IPS DF 4.7 (cell line): ENCODE measurements at regions not wholly inside any gene's neighbourhood (a gene's known extent, or its start where the extent isn't known, plus 50 kb on each side); places are given as distances from the start of the nearest gene placed in this dataset.
A peak's percentile ranks its signal among the peaks of the same experiment; 100 is the strongest.

Experiments
- DNase-seq: peaks from one replicate; pipeline ENCODE4 v3.0.0-alpha.2; 2013; ENCODE audit warnings: low spot score; ENCODE audit errors: extremely low read depth

DNA sequence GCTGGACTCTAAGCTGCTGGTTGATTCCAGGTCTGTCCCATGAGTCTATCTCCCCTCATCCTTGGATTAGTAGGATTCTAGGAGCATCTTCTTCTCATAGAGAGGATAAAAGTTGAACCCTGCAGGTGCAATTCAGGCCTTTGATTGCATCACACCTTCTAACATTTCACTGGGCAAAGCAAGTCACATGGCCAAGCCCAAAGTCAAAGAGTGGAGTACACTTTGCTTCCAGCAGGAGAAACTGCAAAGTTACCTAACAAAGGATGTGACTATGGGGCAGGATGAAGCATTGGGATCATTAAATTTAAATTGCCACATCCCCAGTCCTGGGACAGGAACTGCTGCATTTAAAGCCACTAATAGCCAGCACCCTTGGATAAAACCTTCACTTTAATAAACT is 51.0 kb upstream of the EGFLAM start:
- DNase-seq: no peak

DNA sequence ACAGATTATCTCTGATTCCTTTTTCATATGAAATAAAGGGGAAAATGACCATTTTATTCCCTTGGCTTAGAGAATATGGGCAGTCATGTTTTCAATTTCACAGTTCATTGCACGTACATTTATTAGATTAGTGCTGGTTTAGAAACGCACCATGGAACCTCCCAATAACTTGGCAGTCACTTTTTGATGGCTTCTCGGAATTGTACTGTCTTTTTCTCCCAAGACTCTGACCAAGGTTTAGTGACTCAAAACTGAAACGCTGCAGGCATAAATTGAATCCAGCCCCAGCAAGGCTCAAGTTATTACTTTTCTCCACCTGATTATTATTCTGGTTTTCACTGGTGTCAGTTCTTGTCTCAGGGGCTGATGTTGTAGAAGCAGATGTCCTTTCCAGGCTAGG is 55.6 kb upstream of the EGFLAM start:
- DNase-seq: no peak

DNA sequence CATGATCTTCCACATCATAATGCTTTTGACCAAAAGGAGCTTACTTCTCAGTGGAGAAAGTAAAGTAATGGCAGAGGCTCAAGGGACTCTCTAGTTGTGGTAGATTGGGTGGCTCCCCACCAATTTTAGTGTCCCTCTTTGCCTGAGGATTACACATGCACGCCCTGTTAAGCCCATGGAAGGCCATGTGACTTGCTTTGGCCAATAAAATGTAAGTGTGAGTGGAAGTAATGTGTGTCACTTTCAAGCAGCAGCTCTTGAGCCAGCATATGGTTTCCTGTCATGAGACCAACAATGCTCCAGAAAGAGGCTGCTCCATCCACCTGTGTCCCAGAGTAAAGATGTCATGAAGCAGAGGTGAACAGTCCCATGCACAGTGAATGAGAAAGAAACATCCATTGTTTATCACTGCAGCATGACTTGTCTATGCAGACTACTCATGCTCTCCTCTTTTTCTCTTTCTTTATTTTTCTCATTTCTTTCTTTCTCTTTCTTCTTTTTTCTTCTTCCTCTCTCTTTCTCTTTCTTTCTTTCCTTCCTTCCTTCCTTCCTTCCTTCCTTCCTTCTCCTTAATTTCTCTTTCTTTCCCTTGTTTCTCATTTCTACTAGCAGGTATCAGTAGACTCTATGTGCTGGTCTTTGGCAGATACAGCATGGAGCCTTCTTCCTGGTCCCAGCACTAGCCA is 57.3 kb upstream of the EGFLAM start:
- DNase-seq: no peak

DNA sequence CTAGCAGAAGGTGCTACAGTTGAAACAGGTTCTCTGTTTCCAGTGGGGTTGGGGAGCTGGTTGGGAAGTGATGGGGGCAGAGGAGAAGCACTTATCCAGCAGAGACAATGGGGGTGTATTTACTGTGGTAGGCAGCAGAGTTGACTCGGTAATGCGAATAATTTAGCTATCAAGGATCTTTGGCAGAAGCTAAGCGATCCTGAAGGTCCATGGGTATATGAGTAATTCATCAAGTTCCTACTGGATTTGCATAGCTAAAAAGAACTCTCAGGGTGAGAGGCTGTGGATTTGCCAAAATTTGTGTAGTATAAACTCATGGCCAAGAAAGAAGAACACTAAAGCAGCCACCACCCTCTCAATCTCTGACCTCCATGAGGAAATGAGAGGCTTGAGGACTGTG is 61.2 kb upstream of the EGFLAM start:
- DNase-seq: no peak

DNA sequence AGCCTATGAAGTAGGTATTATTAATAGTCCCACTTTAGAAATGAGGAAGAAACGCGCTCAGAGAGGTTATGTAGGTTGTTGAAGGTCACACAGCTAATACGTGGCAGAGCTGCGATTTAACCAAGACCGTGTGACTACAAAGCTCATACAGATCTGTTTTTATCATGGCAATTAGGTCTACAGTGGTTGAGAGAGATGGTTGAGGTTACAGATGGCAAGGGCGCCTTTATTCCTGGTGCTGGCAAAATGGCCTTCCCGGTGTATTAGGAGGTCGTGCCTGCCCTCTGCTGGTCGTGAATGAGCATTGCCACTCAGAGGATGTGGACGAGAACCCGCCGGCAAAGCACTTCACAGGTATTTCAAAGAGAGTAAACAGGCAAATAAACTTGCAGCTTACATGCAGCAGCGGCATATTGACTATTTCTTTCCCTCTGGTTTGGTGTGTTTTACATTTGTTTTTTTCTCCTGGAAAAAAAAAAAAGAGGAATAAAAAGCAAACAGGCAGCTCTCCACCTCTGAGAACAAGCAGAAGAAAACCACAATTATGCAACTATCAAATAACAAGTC is 65.3 kb upstream of the EGFLAM start:
- DNase-seq: peak; percentile 56

DNA sequence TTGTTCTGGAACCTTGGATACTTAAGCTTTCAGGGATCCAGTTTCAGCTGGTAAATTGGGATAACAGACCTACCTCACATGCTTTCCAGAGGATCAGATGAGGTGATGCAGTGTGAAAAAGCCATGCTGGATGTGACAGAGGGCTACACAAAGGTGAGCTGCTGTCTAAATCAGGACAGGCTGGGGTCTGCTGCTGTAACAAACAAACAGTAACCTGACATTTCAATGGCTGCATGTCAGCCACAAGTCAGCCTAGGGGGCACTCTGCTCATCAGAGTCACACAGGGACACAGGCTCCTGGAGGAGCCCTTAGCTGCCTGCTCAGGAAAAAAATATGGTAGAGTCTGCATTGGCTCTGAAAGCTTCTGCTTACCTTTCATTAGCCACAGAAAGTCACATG is 66.7 kb upstream of the EGFLAM start:
- DNase-seq: no peak

DNA sequence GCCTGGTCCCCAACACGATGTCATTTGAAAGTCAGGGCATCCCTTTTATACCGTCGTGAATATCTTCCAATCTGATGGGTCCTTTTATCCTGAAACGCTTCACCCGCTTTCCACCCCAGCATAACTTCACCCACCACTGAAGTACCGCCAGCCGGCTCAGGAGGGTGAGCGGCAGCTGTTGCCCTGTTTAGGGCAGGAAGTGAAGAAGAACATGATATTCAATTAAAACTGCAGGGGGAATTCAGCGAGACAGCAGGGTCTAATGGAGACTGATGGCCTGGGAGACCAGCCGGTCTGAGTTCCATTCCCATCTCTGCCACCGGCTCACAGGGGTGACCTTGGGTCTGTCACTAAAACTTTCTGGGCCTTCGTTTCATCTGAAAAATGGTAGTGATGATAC is 68.2 kb upstream of the EGFLAM start:
- DNase-seq: no peak

DNA sequence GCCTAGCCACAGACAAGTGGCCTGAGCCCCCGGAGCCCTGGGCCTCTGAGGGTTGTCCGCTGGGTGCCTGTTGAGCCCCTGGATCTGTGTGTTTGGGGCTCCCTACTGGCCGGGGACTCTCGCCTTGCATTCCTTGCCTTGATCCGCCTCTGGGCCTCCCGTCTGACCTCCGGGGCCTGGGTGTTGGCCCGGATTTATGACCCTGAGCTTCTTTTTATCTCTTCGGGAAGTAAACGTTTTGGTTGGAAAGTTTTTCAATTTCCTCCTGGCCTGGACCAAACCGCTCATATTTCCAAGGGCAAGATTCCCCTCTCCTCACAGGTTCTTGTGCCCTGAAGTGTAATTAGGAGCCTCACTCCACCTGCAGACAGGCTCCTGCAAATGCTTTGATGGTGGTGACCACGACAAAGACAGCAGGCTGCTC is 69.3 kb upstream of the EGFLAM start:
- DNase-seq: no peak

DNA sequence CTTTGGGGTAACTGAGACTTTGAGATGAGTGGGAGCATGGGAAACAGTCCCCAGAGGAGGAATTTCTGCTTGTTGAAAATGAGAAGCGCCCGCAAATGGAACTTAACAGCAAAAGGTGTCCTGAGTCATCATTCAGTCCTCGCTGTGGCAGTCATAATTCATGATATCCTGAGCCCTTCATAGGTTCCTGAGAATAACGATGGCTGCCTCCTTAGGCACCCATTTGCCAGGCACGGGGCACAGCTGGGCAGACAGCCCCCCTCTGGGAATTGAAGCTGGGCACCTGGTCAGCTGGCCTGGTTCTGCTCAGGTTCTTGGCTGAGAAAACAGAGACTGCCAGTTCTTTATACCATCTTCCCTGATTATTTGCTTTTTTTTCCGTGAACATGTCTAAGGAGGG is 69.8 kb upstream of the EGFLAM start:
- DNase-seq: no peak

DNA sequence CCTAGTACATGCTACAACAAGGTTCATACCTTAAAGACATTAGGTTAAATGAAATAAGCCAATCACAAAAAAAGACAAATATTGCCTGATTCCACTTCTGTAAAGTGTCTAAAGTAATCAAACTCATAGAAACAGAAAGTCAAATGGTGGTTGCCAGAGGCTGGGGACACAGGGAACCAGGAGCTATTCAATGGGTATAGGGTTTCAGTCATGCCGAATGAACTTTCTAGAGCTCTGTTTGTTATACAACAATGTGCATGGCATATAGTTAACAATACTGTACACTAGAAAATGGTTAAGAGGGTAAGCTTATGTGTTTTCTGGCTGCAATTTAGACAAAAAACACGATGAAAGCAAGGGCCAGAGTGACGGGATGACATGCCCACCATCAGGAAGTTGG is 70.8 kb upstream of the EGFLAM start:
- no peak for DNase-seq

DNA sequence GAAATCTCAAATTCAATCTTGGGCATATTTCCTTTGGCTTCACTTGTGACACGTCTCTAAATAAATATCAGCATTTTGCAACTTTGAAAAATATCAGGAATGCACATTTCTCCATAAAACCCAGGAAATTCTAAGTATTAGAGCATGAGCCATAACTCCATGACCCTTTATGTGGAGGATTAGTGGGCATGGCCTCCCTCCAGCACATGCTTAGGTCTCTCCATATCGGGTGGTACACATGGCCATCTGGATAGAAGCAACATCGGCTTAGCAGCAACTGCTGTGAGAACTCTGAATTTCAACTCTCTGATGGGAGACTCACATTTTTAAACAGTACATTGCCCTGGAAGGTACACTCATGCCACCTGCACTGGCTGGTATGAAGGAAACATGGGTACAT is 73.7 kb upstream of the EGFLAM start:
- no peak for DNase-seq

DNA sequence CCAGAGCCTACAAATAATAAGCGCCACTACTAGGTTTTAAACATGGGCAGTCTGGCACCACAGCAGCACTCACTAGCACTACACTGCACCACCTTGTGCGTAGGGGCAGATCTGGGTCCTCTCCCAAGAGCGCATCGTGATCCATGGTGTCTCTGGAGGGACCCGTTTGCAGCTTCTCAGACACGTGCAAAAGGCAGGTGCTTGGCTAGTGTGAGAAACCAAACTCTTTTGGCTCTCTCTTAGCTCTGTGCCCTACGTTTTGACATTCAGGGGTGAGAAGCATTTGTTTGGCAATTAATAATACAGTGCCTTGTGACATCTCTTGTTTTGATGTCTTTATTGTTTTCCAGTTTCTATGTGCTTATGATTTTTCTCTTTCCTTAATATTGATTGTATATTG is 75.4 kb upstream of the EGFLAM start:
- DNase-seq: no peak

DNA sequence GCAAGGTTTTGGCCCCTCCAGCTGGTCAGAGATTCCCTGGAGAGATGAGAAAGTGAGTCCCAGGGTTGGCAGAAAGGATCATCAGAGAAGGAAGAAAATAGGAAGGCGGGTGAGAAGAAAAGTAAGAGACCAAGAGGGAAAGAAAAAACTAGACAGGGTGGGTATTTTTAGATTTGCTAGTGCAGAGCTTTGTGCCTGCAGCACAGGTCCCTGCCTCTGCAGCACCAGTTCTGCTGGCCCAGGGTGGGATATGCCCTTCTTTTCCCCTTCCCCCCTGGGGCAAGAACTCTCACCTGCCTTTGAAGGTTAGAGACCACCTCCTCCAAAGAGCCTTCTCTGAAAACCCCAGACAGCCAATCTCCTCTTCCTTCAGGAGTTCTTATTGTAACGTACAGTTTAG is 90.3 kb upstream of the EGFLAM start:
- no peak for DNase-seq

DNA sequence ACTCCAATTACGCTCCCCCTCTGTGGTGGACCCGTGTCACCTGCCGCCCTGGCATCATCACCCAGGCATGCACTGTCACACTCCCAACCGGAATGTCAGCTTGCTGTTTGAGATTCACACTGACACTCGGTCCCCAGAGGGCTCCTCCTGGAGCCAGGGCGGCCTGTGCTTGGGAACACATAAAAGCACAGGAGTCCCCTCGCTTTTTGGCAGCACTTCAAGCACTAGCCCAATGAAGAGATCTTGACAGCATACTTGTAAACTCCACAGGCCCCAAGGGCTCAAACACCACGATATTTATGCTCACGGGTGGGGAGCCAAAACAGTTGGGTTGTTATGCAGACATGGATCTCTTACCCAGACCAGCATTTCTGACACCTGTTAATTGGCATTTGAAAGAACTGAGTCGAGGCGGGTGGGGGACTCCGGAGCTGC is 90.8 kb upstream of the EGFLAM start:
- no peak for DNase-seq

DNA sequence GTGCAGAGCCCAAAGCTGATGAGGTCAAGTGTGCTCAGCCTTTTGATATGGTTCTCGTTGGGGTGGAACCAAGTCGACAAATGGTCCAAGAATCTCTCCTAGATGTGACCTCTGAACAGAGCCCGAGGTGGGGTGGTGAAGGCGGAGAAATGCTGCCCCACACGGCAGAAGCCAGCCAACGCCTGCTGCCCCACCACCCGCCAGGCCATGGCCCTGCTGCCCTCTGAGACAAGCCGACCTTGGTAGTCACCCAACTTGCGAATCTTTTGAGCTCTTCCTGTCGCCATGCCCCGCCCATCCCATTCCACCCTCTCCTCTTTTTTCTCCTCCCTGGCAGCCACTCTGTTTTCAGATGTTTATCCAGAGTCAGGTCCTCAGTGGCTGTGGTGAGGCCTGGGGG is 91.5 kb upstream of the EGFLAM start:
- DNase-seq: no peak

DNA sequence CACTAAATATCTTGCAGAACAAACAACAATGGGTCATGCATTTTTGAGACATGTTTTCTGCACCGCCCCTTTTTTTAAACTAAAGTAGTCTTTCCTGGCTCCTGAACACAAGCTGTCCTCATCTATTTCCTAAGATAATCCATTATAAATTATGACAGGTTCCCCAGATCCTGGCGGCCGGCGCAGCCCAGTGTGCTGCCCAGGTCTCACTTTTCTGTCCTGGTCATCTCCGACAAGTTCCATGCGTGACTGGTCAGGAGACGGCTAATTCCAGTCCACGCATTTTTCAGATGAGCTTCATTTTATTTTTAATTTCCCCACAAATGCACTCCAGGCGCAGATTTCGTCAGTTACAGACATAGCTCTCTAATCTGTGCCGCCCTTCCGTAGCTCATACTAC is 92.9 kb upstream of the EGFLAM start:
- DNase-seq: no peak

DNA sequence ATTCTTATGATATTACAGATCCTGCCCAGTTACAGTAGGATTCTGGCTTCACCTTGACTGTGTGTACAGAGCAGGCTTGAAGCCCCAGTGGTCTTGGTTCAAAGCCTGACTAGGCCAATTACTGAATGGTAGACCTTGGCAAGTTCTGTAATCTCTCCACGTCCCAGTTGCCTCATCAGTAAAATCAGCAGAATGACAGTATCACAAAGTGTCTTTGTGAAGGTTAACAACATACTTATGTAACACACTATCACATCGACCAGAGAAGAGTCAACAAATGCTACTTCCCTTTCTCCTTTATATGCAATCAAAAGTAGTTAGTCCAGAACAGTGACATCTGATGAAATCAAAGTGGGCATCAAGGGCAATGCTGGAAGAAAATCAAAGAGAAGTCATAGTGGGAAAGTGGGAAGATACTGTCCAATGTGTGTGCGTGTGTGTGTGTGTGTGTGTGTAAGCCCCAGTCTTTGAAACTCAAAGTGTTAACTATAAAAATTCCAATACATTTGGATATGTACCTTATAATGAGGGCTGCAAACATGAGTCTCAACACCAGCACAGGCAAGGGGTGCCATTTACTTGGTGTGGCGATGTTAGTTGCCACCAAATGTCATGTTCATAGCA is 93.5 kb upstream of the EGFLAM start:
- DNase-seq: no peak

DNA sequence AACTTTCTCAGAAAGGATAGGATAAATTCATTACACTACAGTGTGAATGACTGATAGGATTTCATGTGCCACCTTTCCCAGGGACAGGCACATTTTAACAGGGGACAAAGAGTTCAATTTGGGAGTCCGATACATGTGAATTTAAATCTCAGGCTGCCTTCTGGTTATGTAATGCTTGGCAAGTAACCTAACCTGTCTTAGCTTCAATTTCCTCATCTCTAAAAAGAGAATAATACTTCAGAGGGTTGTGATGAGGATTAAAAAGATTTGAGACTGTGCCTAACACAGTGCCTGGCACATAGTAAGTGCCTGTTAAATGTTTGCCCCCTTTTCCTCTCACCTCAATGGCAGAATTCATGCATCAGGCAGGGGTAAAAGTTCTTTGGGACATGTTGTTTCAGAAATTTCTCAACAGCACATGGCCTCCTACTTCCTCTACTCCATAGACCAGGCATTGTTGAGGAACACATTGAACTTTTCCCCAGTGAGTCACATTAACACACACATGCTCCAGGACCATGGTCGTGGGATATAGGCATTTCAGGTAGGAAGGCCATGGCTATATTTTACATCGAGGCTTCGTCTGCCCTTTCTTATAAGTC is 94.6 kb upstream of the EGFLAM start:
- no peak for DNase-seq

DNA sequence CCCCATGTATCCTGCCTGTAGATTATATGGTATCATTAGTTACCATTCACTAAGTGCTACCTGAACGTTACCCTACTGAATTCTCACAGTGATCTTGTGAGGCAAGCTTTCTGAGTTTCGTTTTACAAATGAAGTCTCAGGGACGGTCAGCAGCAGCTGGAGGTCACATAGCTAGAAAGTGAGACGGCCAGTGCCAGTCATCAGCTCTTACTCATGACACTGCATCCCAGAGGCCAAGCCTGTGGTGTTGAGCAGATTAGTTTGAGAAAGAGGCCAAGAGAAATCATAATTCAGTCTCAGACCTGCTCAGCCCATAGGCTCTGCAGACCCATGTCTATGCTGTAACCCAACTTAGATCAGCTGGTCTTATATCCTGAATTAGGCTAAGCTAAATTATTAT is 95.7 kb upstream of the EGFLAM start:
- no peak for DNase-seq

DNA sequence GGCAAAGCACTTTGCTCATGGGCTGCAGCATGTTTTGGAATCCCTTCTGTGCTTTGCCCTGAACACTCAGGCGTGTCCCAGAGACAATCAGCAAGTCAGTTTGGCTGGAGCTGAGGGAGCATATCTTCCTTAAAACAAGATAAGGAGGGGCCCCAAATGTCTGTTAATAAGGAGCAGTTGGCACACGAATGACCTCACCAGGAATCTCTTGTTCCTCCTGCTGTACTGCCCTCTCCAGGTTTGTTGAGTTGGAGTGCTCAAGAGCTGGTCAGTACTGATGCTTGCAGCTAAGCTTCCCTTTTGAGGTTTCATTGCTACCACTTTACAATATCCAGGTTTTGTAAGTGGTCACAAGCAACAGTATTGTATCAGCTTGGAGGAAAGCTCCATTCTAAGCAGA is 101.3 kb upstream of the EGFLAM start:
- DNase-seq: no peak

DNA sequence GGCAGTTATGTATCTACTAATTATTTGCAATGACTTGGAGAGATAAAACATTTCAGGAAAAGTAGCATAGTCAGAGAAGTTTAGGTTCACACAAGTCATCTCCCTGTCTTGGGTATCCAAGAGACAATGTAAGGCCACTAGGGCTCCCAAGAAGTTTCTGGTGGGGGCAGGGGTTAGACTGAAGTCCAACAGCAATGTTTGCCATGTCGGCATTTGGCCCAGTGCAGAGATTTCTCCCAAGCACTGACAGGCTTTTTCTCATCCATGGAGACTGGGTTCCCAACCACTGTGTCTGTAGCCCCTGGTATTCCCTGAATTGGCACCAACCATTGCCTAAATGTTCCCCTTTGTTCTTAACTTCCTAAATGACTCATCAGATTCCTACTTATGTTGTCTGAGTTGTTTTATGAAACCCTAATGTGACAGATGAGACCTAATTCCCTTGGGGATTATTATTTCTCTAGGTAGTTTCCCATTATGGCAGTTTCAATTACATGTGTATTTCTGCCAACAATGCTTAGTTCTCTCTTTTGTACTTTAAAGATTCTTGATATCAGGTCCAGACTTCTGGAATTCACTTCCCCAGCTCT is 103.6 kb upstream of the EGFLAM start:
- no peak for DNase-seq

DNA sequence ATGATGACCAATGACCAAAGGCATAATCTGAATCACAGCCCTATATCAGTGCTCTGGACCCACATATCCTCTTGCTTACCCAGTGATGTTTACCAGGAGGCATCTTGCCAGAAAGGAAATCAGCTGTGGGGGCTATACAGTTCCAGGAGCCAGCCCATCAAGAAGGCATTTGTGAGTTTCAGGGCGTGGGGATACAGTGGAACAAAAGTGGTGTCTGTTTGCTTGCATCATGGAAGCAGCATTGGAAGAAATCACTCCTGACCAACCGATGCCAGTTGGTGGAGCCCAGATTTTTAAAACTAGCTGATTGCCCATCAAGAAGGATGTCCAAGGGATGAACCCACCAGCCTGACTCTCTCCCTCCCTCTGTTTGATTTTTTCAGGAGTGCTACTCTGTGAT is 106.5 kb upstream of the EGFLAM start:
- no peak for DNase-seq
